ENCODE measurements at regions not wholly inside any gene's neighbourhood (a gene's known extent, or its start where the extent isn't known, plus 50 kb on each side); places are given as distances from the start of the nearest gene placed in this dataset.

- Histone ChIP-seq H3K9me3 (peaks cover 0 to 7% (median 2%) of the 10 kb centered on the region in 4 donors), H3K27ac (no peak overlapping the region), H3K36me3 (no peaks in the 10 kb centered on the region), H3K4me1 (peaks cover 0 to 17% (median 15%) of the 10 kb centered on the region in 4 donors), H3K27me3 (no peaks in the 10 kb centered on the region), H3K4me3 (no peak overlapping the region)
- 43 to 51% methylated on average over 13 of the region's 13 CpGs for WGBS, 2 donors
- intact Hi-C loops (cut with DNase I) = loop anchor here (1.0 kb wide), 1 partner anchor 195 kb away; no protein-coding TSS in a partner anchor
- TF ChIP-seq POLR2AphosphoS5 (IDR thresholded peaks at IDR 0.05) (no peak), CTCF (IDR thresholded peaks at IDR 0.05) (peak; percentile 59 to 76 (median 62))
- peak; percentile 72 for DNase-seq
These were observed 117.4 kb downstream of the IRF8 start for GRCh38 chr16:86016201-86016965.

- peak overlapping the region in 2 of 4 donors; percentile 40 to 41 for H3K27ac ChIP-seq
- H3K27me3 ChIP-seq = no peaks in the 10 kb centered on the region
- intact Hi-C loops (cut with DNase I) = no loop called here
- H3K4me3 ChIP-seq = no peak overlapping the region
- H3K36me3 ChIP-seq = no peaks in the 10 kb centered on the region
- H3K4me1 ChIP-seq = peaks cover 0 to 17% (median 15%) of the 10 kb centered on the region in 4 donors
- 36 to 44% methylated on average over 2 of the region's 2 CpGs for WGBS, 2 donors
- peaks cover 0 to 7% (median 2%) of the 10 kb centered on the region in 4 donors for H3K9me3 ChIP-seq
- peak; percentile 41 for DNase-seq
- TF ChIP-seq POLR2A (IDR thresholded peaks at IDR 0.05) (no peak), EP300 (IDR thresholded peaks at IDR 0.05) (no peak), POLR2AphosphoS5 (IDR thresholded peaks at IDR 0.05) (no peak), CTCF (IDR thresholded peaks at IDR 0.05) (no peak)
These were observed 119.1 kb downstream of the IRF8 start for GRCh38 chr16:86018071-86018470.

GRCh38 chr16:86018487-86018886, 119.5 kb downstream of the IRF8 start:
- DNase-seq = peak; percentile 81
- no peak overlapping the region for H3K4me3 ChIP-seq
- H3K27ac ChIP-seq = peak overlapping the region in 2 of 4 donors; percentile 41 to 46
- intact Hi-C loops (cut with DNase I) = no loop called here
- TF ChIP-seq CTCF (IDR thresholded peaks at IDR 0.05) (no peak), POLR2A (IDR thresholded peaks at IDR 0.05) (no peak), EP300 (IDR thresholded peaks at IDR 0.05) (peak in 2 of 4 donors; percentile 56 to 78), POLR2AphosphoS5 (IDR thresholded peaks at IDR 0.05) (peak in 1 of 4 donors; percentile 65)
- H3K27me3 ChIP-seq = no peaks in the 10 kb centered on the region
- 9 to 15% methylated on average over 7 of the region's 7 CpGs for WGBS, 2 donors
- no peaks in the 10 kb centered on the region for H3K36me3 ChIP-seq
- H3K9me3 ChIP-seq = peaks cover 0 to 7% (median 2%) of the 10 kb centered on the region in 4 donors
- H3K4me1 ChIP-seq = peaks cover 0 to 17% (median 15%) of the 10 kb centered on the region in 4 donors

- DNase-seq = peak; percentile 38
- Histone ChIP-seq H3K4me1 (peaks cover 0 to 17% (median 15%) of the 10 kb centered on the region in 4 donors), H3K4me3 (no peak overlapping the region), H3K36me3 (no peaks in the 10 kb centered on the region), H3K9me3 (peaks cover 0 to 9% (median 5%) of the 10 kb centered on the region in 4 donors), H3K27me3 (no peaks in the 10 kb centered on the region), H3K27ac (peak overlapping the region in 3 of 4 donors; percentile 37 to 46 (median 41))
- intact Hi-C loops (cut with DNase I) = no loop called here
- 67% methylated on average over 8 of the region's 8 CpGs for WGBS, 2 donors
- no peak for TF ChIP-seq EP300 (IDR thresholded peaks at IDR 0.05)
- no peak for TF ChIP-seq POLR2AphosphoS5 (IDR thresholded peaks at IDR 0.05)
- TF ChIP-seq POLR2A (IDR thresholded peaks at IDR 0.05) = no peak
- TF ChIP-seq CTCF (IDR thresholded peaks at IDR 0.05) = no peak
These were observed 120.0 kb downstream of the IRF8 start for GRCh38 chr16:86018941-86019340.

All from sigmoid colon (tissue), 6 donors.